ENCODE measurements at regions not wholly inside any gene's neighbourhood (a gene's known extent, or its start where the extent isn't known, plus 50 kb on each side); places are given as distances from the start of the nearest gene placed in this dataset.

- H3K36me3 Mint-ChIP-seq (ENCODE audit: low read depth), result no peaks in the 10 kb centered on the region
- H3K27ac Mint-ChIP-seq, result no peak overlapping the region
- peaks cover 9% of the 10 kb centered on the region for H3K27me3 Mint-ChIP-seq (ENCODE audit: low read depth)
- no peaks in the 10 kb centered on the region for H3K9me3 Mint-ChIP-seq
- no peaks in the 10 kb centered on the region for H3K4me1 Mint-ChIP-seq (ENCODE audit: low read depth)
- H3K4me3 Mint-ChIP-seq (ENCODE audit: low read depth), result no peak overlapping the region
- DNase-seq (ENCODE audit: low spot score), result no peak
- intact Hi-C loops (cut with micrococcal nuclease), result no loop called here
Observed at GRCh38 chr5:3122216-3122615, 370.7 kb upstream of the IRX2 start.

GRCh38 chr5:3121813-3122212 lies 370.3 kb upstream of the IRX2 start:
- Mint-ChIP-seq H3K27me3 (ENCODE audit: low read depth) (peaks cover 12% of the 10 kb centered on the region), H3K9me3 (no peaks in the 10 kb centered on the region), H3K4me3 (ENCODE audit: low read depth) (no peak overlapping the region), H3K27ac (no peak overlapping the region), H3K36me3 (ENCODE audit: low read depth) (no peaks in the 10 kb centered on the region), H3K4me1 (ENCODE audit: low read depth) (no peaks in the 10 kb centered on the region)
- intact Hi-C loops (cut with micrococcal nuclease), result no loop called here
- no peak for DNase-seq (ENCODE audit: low spot score)

GRCh38 chr5:3120028-3120427 lies 368.6 kb upstream of the IRX2 start:
- Mint-ChIP-seq H3K36me3 (ENCODE audit: low read depth) (no peaks in the 10 kb centered on the region), H3K27ac (no peak overlapping the region), H3K4me3 (ENCODE audit: low read depth) (no peak overlapping the region), H3K27me3 (ENCODE audit: low read depth) (peaks cover 12% of the 10 kb centered on the region), H3K4me1 (ENCODE audit: low read depth) (no peaks in the 10 kb centered on the region), H3K9me3 (no peaks in the 10 kb centered on the region)
- intact Hi-C loops (cut with micrococcal nuclease), result no loop called here
- no peak for DNase-seq (ENCODE audit: low spot score)

- Mint-ChIP-seq H3K27me3 (ENCODE audit: low read depth) (peaks cover 12% of the 10 kb centered on the region), H3K36me3 (ENCODE audit: low read depth) (no peaks in the 10 kb centered on the region), H3K4me3 (ENCODE audit: low read depth) (no peak overlapping the region), H3K27ac (no peak overlapping the region), H3K9me3 (no peaks in the 10 kb centered on the region), H3K4me1 (ENCODE audit: low read depth) (no peaks in the 10 kb centered on the region)
- no peak for DNase-seq (ENCODE audit: low spot score)
- intact Hi-C loops (cut with micrococcal nuclease), result loop anchor here (5.0 kb wide), 2 partner anchors 377 to 473 kb away; no protein-coding TSS in a partner anchor
Observed at GRCh38 chr5:3119435-3119834, 368.0 kb upstream of the IRX2 start.

GRCh38 chr5:3118340-3118739 lies 366.9 kb upstream of the IRX2 start:
- no peaks in the 10 kb centered on the region for H3K36me3 Mint-ChIP-seq (ENCODE audit: low read depth)
- intact Hi-C loops (cut with micrococcal nuclease), result loop anchor here (5.0 kb wide), 2 partner anchors 376 to 474 kb away; no protein-coding TSS in a partner anchor

GRCh38 chr5:3116366-3116765 lies 364.9 kb upstream of the IRX2 start:
- DNase-seq (ENCODE audit: low spot score), result no peak
- no peaks in the 10 kb centered on the region for H3K36me3 Mint-ChIP-seq (ENCODE audit: low read depth)
- H3K27me3 Mint-ChIP-seq (ENCODE audit: low read depth), result peaks cover 12% of the 10 kb centered on the region
- no peaks in the 10 kb centered on the region for H3K9me3 Mint-ChIP-seq
- H3K4me3 Mint-ChIP-seq (ENCODE audit: low read depth), result no peak overlapping the region
- H3K4me1 Mint-ChIP-seq (ENCODE audit: low read depth), result no peaks in the 10 kb centered on the region
- intact Hi-C loops (cut with micrococcal nuclease), result loop anchor here (5.0 kb wide), 2 partner anchors 374 to 476 kb away; no protein-coding TSS in a partner anchor
- H3K27ac Mint-ChIP-seq, result no peak overlapping the region

More at GRCh38 chr5:3118340-3118739, 366.9 kb upstream of the IRX2 start:
- Mint-ChIP-seq H3K4me3 (ENCODE audit: low read depth) (no peak overlapping the region), H3K4me1 (ENCODE audit: low read depth) (no peaks in the 10 kb centered on the region), H3K27me3 (ENCODE audit: low read depth) (peaks cover 12% of the 10 kb centered on the region), H3K27ac (no peak overlapping the region), H3K9me3 (no peaks in the 10 kb centered on the region)
- no peak for DNase-seq (ENCODE audit: low spot score)

GRCh38 chr5:3114467-3114866 lies 363.0 kb upstream of the IRX2 start:
- no peaks in the 10 kb centered on the region for H3K36me3 Mint-ChIP-seq (ENCODE audit: low read depth)
- no peak overlapping the region for H3K4me3 Mint-ChIP-seq (ENCODE audit: low read depth)
- intact Hi-C loops (cut with micrococcal nuclease), result no loop called here
- H3K27me3 Mint-ChIP-seq (ENCODE audit: low read depth), result peaks cover 12% of the 10 kb centered on the region
- no peak overlapping the region for H3K27ac Mint-ChIP-seq
- H3K9me3 Mint-ChIP-seq, result no peaks in the 10 kb centered on the region
- DNase-seq (ENCODE audit: low spot score), result no peak
- H3K4me1 Mint-ChIP-seq (ENCODE audit: low read depth), result no peaks in the 10 kb centered on the region

GRCh38 chr5:3110371-3110770 lies 358.9 kb upstream of the IRX2 start:
- Mint-ChIP-seq H3K9me3 (no peaks in the 10 kb centered on the region), H3K27me3 (ENCODE audit: low read depth) (no peaks in the 10 kb centered on the region), H3K27ac (no peak overlapping the region), H3K4me3 (ENCODE audit: low read depth) (no peak overlapping the region), H3K36me3 (ENCODE audit: low read depth) (no peaks in the 10 kb centered on the region), H3K4me1 (ENCODE audit: low read depth) (no peaks in the 10 kb centered on the region)
- intact Hi-C loops (cut with micrococcal nuclease), result no loop called here
- DNase-seq (ENCODE audit: low spot score), result no peak

GRCh38 chr5:3107156-3107611 lies 355.7 kb upstream of the IRX2 start:
- H3K9me3 Mint-ChIP-seq, result no peaks in the 10 kb centered on the region
- intact Hi-C loops (cut with micrococcal nuclease), result no loop called here
- no peaks in the 10 kb centered on the region for H3K36me3 Mint-ChIP-seq (ENCODE audit: low read depth)
- DNase-seq (ENCODE audit: low spot score), result no peak
- no peaks in the 10 kb centered on the region for H3K4me1 Mint-ChIP-seq (ENCODE audit: low read depth)
- H3K4me3 Mint-ChIP-seq (ENCODE audit: low read depth), result no peak overlapping the region
- H3K27ac Mint-ChIP-seq, result no peak overlapping the region
- peaks cover 5% of the 10 kb centered on the region for H3K27me3 Mint-ChIP-seq (ENCODE audit: low read depth)

- H3K27ac Mint-ChIP-seq, result no peak overlapping the region
- intact Hi-C loops (cut with micrococcal nuclease), result no loop called here
- H3K9me3 Mint-ChIP-seq, result no peaks in the 10 kb centered on the region
- no peaks in the 10 kb centered on the region for H3K4me1 Mint-ChIP-seq (ENCODE audit: low read depth)
- H3K27me3 Mint-ChIP-seq (ENCODE audit: low read depth), result peaks cover 5% of the 10 kb centered on the region
- no peak for DNase-seq (ENCODE audit: low spot score)
- no peak overlapping the region for H3K4me3 Mint-ChIP-seq (ENCODE audit: low read depth)
- H3K36me3 Mint-ChIP-seq (ENCODE audit: low read depth), result no peaks in the 10 kb centered on the region
Observed at GRCh38 chr5:3105581-3105980, 354.1 kb upstream of the IRX2 start.

- DNase-seq (ENCODE audit: low spot score), result no peak
- Mint-ChIP-seq H3K27me3 (ENCODE audit: low read depth) (peaks cover 5% of the 10 kb centered on the region), H3K4me3 (ENCODE audit: low read depth) (no peak overlapping the region), H3K4me1 (ENCODE audit: low read depth) (no peaks in the 10 kb centered on the region), H3K27ac (no peak overlapping the region), H3K36me3 (ENCODE audit: low read depth) (no peaks in the 10 kb centered on the region), H3K9me3 (no peaks in the 10 kb centered on the region)
- intact Hi-C loops (cut with micrococcal nuclease), result no loop called here
Observed at GRCh38 chr5:3105172-3105571, 353.7 kb upstream of the IRX2 start.

- no peak for DNase-seq (ENCODE audit: low spot score)
- no peaks in the 10 kb centered on the region for H3K36me3 Mint-ChIP-seq (ENCODE audit: low read depth)
- H3K4me3 Mint-ChIP-seq (ENCODE audit: low read depth), result no peak overlapping the region
- no peaks in the 10 kb centered on the region for H3K9me3 Mint-ChIP-seq
- H3K4me1 Mint-ChIP-seq (ENCODE audit: low read depth), result no peaks in the 10 kb centered on the region
- peaks cover 5% of the 10 kb centered on the region for H3K27me3 Mint-ChIP-seq (ENCODE audit: low read depth)
- intact Hi-C loops (cut with micrococcal nuclease), result no loop called here
- H3K27ac Mint-ChIP-seq, result no peak overlapping the region
Observed at GRCh38 chr5:3104429-3105060, 353.1 kb upstream of the IRX2 start.

- peaks cover 5% of the 10 kb centered on the region for H3K27me3 Mint-ChIP-seq (ENCODE audit: low read depth)
- intact Hi-C loops (cut with micrococcal nuclease), result no loop called here
- H3K36me3 Mint-ChIP-seq (ENCODE audit: low read depth), result no peaks in the 10 kb centered on the region
- H3K4me1 Mint-ChIP-seq (ENCODE audit: low read depth), result no peaks in the 10 kb centered on the region
- DNase-seq (ENCODE audit: low spot score), result no peak
- H3K9me3 Mint-ChIP-seq, result no peaks in the 10 kb centered on the region
- no peak overlapping the region for H3K4me3 Mint-ChIP-seq (ENCODE audit: low read depth)
- no peak overlapping the region for H3K27ac Mint-ChIP-seq
Observed at GRCh38 chr5:3103262-3103811, 351.9 kb upstream of the IRX2 start.
